Small intestine (tissue), 7 donors: ENCODE measurements at regions not wholly inside any gene's neighbourhood (a gene's known extent, or its start where the extent isn't known, plus 50 kb on each side); places are given as distances from the start of the nearest gene placed in this dataset.
"Not testable (repeated sequence)": the region's sequence is repeated elsewhere in the genome, so short reads cannot be mapped to it uniquely, and the experiment has no call there.

ENCODE experiments used
- DNase-seq, 2 donors: peaks; one replicate each; pipeline versions ENCODE4 v3.0.0 to v3.0.0-alpha.2; 2013
- FAIRE-seq: peaks from 2 replicates; lab custom pipeline; 2012; peaks lifted over from hg19 to GRCh38; lab: Jason Lieb, UNC
- H3K27ac ChIP-seq, 3 donors: one replicate each; pipeline ENCODE4 v1.5.1; 2013; ENCODE audit warnings: low read length in 2 of 3, mild to moderate bottlenecking in 2 of 3, control low read depth in 1 of 3, inconsistent platforms in 1 of 3, low read depth in 1 of 3, moderate library complexity in 1 of 3
- H3K27me3 ChIP-seq, 3 donors: one replicate each; pipeline ENCODE4 v1.6.1; 2013; ENCODE audit warnings: low read length in 3 of 3, inconsistent platforms in 1 of 3; ENCODE audit not compliant: control insufficient read depth in 3 of 3, insufficient read depth in 3 of 3
- H3K36me3 ChIP-seq, 3 donors: one replicate each; pipeline ENCODE4 v1.6.1; 2013; ENCODE audit warnings: low read length in 3 of 3, inconsistent platforms in 1 of 3, low read depth in 1 of 3, mild to moderate bottlenecking in 1 of 3, moderate library complexity in 1 of 3; ENCODE audit not compliant: control insufficient read depth in 3 of 3, insufficient read depth in 2 of 3
- H3K4me1 ChIP-seq, 3 donors: one replicate each; pipeline ENCODE4 v1.6.1; 2013; ENCODE audit warnings: low read length in 2 of 3, inconsistent platforms in 1 of 3, low read depth in 1 of 3, mild to moderate bottlenecking in 1 of 3, moderate library complexity in 1 of 3; ENCODE audit not compliant: control insufficient read depth in 3 of 3, insufficient read depth in 2 of 3
- H3K4me3 ChIP-seq, 3 donors: one replicate each; pipeline ENCODE4 v1.5.1; 2013; ENCODE audit warnings: low read length in 3 of 3, control low read depth in 1 of 3, inconsistent platforms in 1 of 3, low read depth in 1 of 3, mild to moderate bottlenecking in 1 of 3, moderate library complexity in 1 of 3
- H3K9me3 ChIP-seq, 2 donors: one replicate each; pipeline ENCODE4 v1.6.1; 2013; ENCODE audit warnings: low read depth in 1 of 2, low read length in 1 of 2; ENCODE audit not compliant: control insufficient read depth in 2 of 2, insufficient read depth in 1 of 2
- whole genome bisulfite sequencing, 3 donors: extraction: QIAGEN DNeasy Blood & Tissue Kit; methylation state at CpG; one replicate each; pipeline ENCODE4 v1.1.7; 2013; 5-methylcytosine and 5-hydroxymethylcytosine counted together
- donor health status: healthy with polysubstance abuse.
- donor health status: control.
- donor health status: control.
- donor health status: Bipolar disorder and iron deficiency.
- donor health status: healthy.

GRCh38 chr4:30073011-30073710 is 647.0 kb upstream of the PCDH7 start:
- DNase-seq, result no peak
- Histone ChIP-seq H3K4me1 (no peaks in the 10 kb centered on the region), H3K36me3 (no peaks in the 10 kb centered on the region), H3K27ac (no peak overlapping the region), H3K4me3 (no peak overlapping the region), H3K27me3 (no peaks in the 10 kb centered on the region), H3K9me3 (peaks cover 0 to under 1% of the 10 kb centered on the region in 2 donors)
- FAIRE-seq, result no peak
- WGBS, 3 donors, result 63 to 82% (median 68%) methylated on average over 3 of the region's 3 CpGs

- not testable (repeated sequence) for DNase-seq, H3K27ac ChIP-seq, H3K4me1 ChIP-seq, H3K27me3 ChIP-seq, H3K4me3 ChIP-seq, FAIRE-seq, H3K36me3 ChIP-seq
- peaks cover 0 to 14% of the 10 kb centered on the region in 2 donors for H3K9me3 ChIP-seq
- 96 to 97% (median 96%) methylated on average over 30 to 37 of the region's 37 CpGs for WGBS, 3 donors
Observed at GRCh38 chr4:30092420-30093128, 627.6 kb upstream of the PCDH7 start.

DNA sequence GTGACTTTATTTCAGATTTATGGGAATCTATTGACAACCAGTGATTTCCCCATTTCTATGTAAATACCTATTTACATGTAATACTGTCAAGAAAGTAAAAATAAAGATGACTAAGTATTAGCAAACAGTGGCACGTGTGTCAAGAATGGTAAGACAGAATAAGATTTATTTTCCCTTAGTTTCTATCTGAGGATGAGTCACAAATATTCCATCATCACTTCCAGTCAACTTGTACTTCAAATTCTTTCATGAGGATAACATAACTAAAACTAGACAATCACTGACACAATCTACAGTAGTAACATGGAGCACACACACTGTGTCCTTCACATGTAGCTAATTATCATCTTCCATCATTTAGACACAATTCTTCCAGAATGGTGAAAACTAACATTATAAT is 625.3 kb upstream of the PCDH7 start:
- Histone ChIP-seq H3K27me3 (no peaks in the 10 kb centered on the region), H3K9me3 (peaks cover 0 to 14% of the 10 kb centered on the region in 2 donors), H3K4me3 (no peak overlapping the region), H3K4me1 (no peaks in the 10 kb centered on the region), H3K27ac (no peak overlapping the region), H3K36me3 (no peaks in the 10 kb centered on the region)
- FAIRE-seq (no peak), DNase-seq (no peak)
- WGBS, 3 donors, result 73 to 83% (median 79%) methylated on average over 1 of the region's 1 CpG

- Histone ChIP-seq H3K27me3 (no peaks in the 10 kb centered on the region), H3K9me3 (no peaks in the 10 kb centered on the region), H3K27ac (no peak overlapping the region), H3K4me1 (no peaks in the 10 kb centered on the region), H3K4me3 (no peak overlapping the region), H3K36me3 (no peaks in the 10 kb centered on the region)
- FAIRE-seq (no peak), DNase-seq (no peak)
Observed at GRCh38 chr4:30103455-30103854, 616.7 kb upstream of the PCDH7 start.

GRCh38 chr4:30116401-30116800 is 603.8 kb upstream of the PCDH7 start:
- Histone ChIP-seq H3K4me1 (no peaks in the 10 kb centered on the region), H3K4me3 (no peak overlapping the region), H3K27ac (no peak overlapping the region), H3K27me3 (no peaks in the 10 kb centered on the region), H3K9me3 (no peaks in the 10 kb centered on the region), H3K36me3 (no peaks in the 10 kb centered on the region)
- 69 to 77% (median 71%) methylated on average over 4 of the region's 4 CpGs for WGBS, 3 donors
- DNase-seq (no peak), FAIRE-seq (no peak)

DNA sequence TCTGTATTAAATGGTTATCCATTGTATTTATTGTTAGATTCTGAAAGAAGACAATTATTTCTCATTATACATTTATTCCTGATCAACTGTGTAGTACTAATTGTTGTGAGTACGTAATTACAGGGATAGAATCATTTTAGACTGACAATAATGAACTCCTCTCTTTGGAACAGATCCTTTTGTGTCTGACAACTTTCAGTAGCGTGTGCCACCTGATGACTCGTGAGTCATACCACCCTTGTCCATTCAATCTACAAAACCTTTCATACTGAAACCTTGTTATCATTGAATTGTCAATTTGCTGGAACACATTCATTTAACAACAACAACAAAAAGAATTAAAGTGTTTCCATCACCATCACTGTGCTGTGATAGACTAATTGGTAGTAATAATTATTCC is 602.7 kb upstream of the PCDH7 start:
- Histone ChIP-seq H3K9me3 (peaks cover 0 to 3% of the 10 kb centered on the region in 2 donors), H3K4me3 (no peak overlapping the region), H3K27ac (no peak overlapping the region), H3K36me3 (no peaks in the 10 kb centered on the region), H3K4me1 (no peaks in the 10 kb centered on the region), H3K27me3 (no peaks in the 10 kb centered on the region)
- no peak for DNase-seq
- WGBS, 3 donors, result 73 to 84% (median 78%) methylated on average over 3 of the region's 3 CpGs
- no peak for FAIRE-seq

DNA sequence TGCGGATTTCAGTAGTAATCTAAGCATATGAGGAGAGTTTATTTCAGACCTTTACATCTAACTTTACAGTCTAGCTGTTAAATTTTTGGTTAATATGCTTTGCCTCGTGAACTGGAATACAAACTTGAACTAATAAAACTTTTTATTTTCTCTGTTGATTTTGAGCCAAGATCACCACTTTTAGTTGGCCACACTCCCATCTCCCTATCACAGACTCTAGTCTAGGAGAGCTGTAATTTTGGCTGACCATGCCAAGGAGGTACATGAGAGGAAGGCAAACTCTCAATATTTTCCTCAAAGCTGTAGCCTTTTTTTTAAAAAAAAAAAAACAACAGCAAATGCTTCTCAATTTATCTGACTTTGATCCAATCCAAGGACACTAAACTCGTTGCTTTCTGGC is 597.5 kb upstream of the PCDH7 start:
- Histone ChIP-seq H3K27ac (no peak overlapping the region), H3K4me1 (no peaks in the 10 kb centered on the region), H3K4me3 (no peak overlapping the region), H3K36me3 (no peaks in the 10 kb centered on the region), H3K9me3 (peaks cover 0 to 3% of the 10 kb centered on the region in 2 donors), H3K27me3 (no peaks in the 10 kb centered on the region)
- DNase-seq, result no peak
- FAIRE-seq, result no peak
- WGBS, 3 donors, result 53 to 57% (median 55%) methylated on average over 3 of the region's 3 CpGs

- WGBS, 3 donors, result 87 to 97% (median 89%) methylated on average over 1 of the region's 2 CpGs
- not testable (repeated sequence) for DNase-seq, H3K27me3 ChIP-seq, H3K36me3 ChIP-seq, H3K9me3 ChIP-seq, H3K27ac ChIP-seq, H3K4me3 ChIP-seq, H3K4me1 ChIP-seq
- FAIRE-seq, result peak; percentile 83
Observed at GRCh38 chr4:30124621-30125020, 595.5 kb upstream of the PCDH7 start.
